ENCODE measurements at regions not wholly inside any gene's neighbourhood (a gene's known extent, or its start where the extent isn't known, plus 50 kb on each side); places are given as distances from the start of the nearest gene placed in this dataset.

- DNase-seq (ENCODE audit: low read depth in 2 of 2): no peak
- TF ChIP-seq CTCF (IDR thresholded peaks at IDR 0.05; ENCODE audit: low read depth, low read length): no peak
- H3K4me3 ChIP-seq (replicated peaks in 1 of 2; ENCODE audit: low read depth in 2 of 2, low read length in 2 of 2): no peak overlapping the region
Measured at GRCh38 chr9:106127776-106128175, 433.4 kb downstream of the TMEM38B start.

GRCh38 chr9:106130374-106130773 is 436.0 kb downstream of the TMEM38B start:
- no peak for DNase-seq (ENCODE audit: low read depth in 2 of 2)
- H3K4me3 ChIP-seq (replicated peaks in 1 of 2; ENCODE audit: low read depth in 2 of 2, low read length in 2 of 2): no peak overlapping the region
- no peak for TF ChIP-seq CTCF (IDR thresholded peaks at IDR 0.05; ENCODE audit: low read depth, low read length)

GRCh38 chr9:106143781-106144180 is 449.4 kb downstream of the TMEM38B start:
- no peak overlapping the region for H3K4me3 ChIP-seq (replicated peaks in 1 of 2; ENCODE audit: low read depth in 2 of 2, low read length in 2 of 2)
- no peak for TF ChIP-seq CTCF (IDR thresholded peaks at IDR 0.05; ENCODE audit: low read depth, low read length)
- DNase-seq (ENCODE audit: low read depth in 2 of 2): no peak

GRCh38 chr9:106146066-106146840 is 451.9 kb downstream of the TMEM38B start:
- H3K4me3 ChIP-seq (replicated peaks in 1 of 2; ENCODE audit: low read depth in 2 of 2, low read length in 2 of 2): no peak overlapping the region
- no peak for DNase-seq (ENCODE audit: low read depth in 2 of 2)
- TF ChIP-seq CTCF (IDR thresholded peaks at IDR 0.05; ENCODE audit: low read depth, low read length): no peak

- no peak for TF ChIP-seq CTCF (IDR thresholded peaks at IDR 0.05; ENCODE audit: low read depth, low read length)
- H3K4me3 ChIP-seq (replicated peaks in 1 of 2; ENCODE audit: low read depth in 2 of 2, low read length in 2 of 2): no peak overlapping the region
- no peak for DNase-seq (ENCODE audit: low read depth in 2 of 2)
Measured at GRCh38 chr9:106146886-106147285, 452.5 kb downstream of the TMEM38B start.

GRCh38 chr9:106149956-106150355 is 455.6 kb downstream of the TMEM38B start:
- TF ChIP-seq CTCF (IDR thresholded peaks at IDR 0.05; ENCODE audit: low read depth, low read length): no peak
- no peak for DNase-seq (ENCODE audit: low read depth in 2 of 2)
- H3K4me3 ChIP-seq (replicated peaks in 1 of 2; ENCODE audit: low read depth in 2 of 2, low read length in 2 of 2): no peak overlapping the region

GRCh38 chr9:106156465-106156864 is 462.1 kb downstream of the TMEM38B start:
- no peak for TF ChIP-seq CTCF (IDR thresholded peaks at IDR 0.05; ENCODE audit: low read depth, low read length)
- H3K4me3 ChIP-seq (replicated peaks in 1 of 2; ENCODE audit: low read depth in 2 of 2, low read length in 2 of 2): no peak overlapping the region
- no peak for DNase-seq (ENCODE audit: low read depth in 2 of 2)

Measured in cardiac fibroblast (primary cell).